K562 (cell line): ENCODE measurements at regions not wholly inside any gene's neighbourhood (a gene's known extent, or its start where the extent isn't known, plus 50 kb on each side); places are given as distances from the start of the nearest gene placed in this dataset.

Experiments
- ATAC-seq: fragments of 200-7000 bp; cut with Tn5 transposase; 3 replicates; pipeline ENCODE4 v1.9.1; 2020; ENCODE audit warnings: moderate library complexity
- BruUV-seq: library from RNA; stranded (reverse); fragments of 400-500 nt; replicated peaks from 2 replicates; lab custom pipeline; 2021; lab: Mats Ljungman, UMichigan
- CTCF ChIA-PET: fragments of 300-600 bp; formaldehyde crosslinking; extraction: SDS; loops from one replicate; lab custom pipeline; 2021; ENCODE audit warnings: low intra/inter-chr PET ratio; lab: Yijun Ruan, JAX
- POLR2A ChIA-PET: fragments of 300-600, 350-650 bp; sonication (Branson Sonifier 250); formaldehyde crosslinking; extraction: SDS; loops from one replicate; lab custom pipeline; 2021; ENCODE audit warnings: antibody characterized with exemption, inconsistent platforms; lab: Yijun Ruan, JAX
- DNase-seq, 4 experiments: peaks; one replicate each; pipeline versions ENCODE4 v3.0.0 to v3.0.0-alpha.2; 2011 to 2018; ENCODE audit warnings: low spot score in 3 of 4, mixed read lengths in 3 of 4; ENCODE audit errors: extremely low read depth in 1 of 4
- FAIRE-seq: peaks from 2 replicates; lab custom pipeline; 2011; peaks lifted over from hg19 to GRCh38; lab: Jason Lieb, UNC
- H2AFZ ChIP-seq: 2 replicates; pipeline ENCODE4 v1.6.0; 2011; ENCODE audit warnings: low read depth, low read length, control low read depth, inconsistent platforms
- H3K27ac ChIP-seq: fragments of 200-600 bp; 3 replicates; pipeline ENCODE4 v1.8.0; 2011; ENCODE audit warnings: low read depth, mild to moderate bottlenecking, control low read depth, inconsistent platforms, low read length, moderate library complexity, mixed read lengths; ENCODE audit errors: extremely low read depth
- H3K27me3 ChIP-seq, 2 experiments: fragments of 300-600 bp in 1 of 2; 2 replicates in 1 of 2; 3 replicates in 1 of 2; pipeline versions ENCODE4 v1.6.0 to v1.8.0; 2011; ENCODE audit warnings: inconsistent platforms in 2 of 2, low read length in 2 of 2, mild to moderate bottlenecking in 1 of 2, mixed read lengths in 1 of 2, moderate library complexity in 1 of 2; ENCODE audit not compliant: control insufficient read depth in 2 of 2, insufficient read depth in 2 of 2
- H3K36me3 ChIP-seq: fragments of 300-600 bp; 3 replicates; pipeline ENCODE4 v1.8.0; 2011; ENCODE audit warnings: mild to moderate bottlenecking, low read length, inconsistent platforms; ENCODE audit not compliant: control insufficient read depth, insufficient read depth
- H3K4me1 ChIP-seq, 2 experiments: fragments of 200-600 bp in 1 of 2; replicated peaks in 1 of 2; 2 replicates in 1 of 2; 3 replicates in 1 of 2; pipeline versions ENCODE4 v1.5.1 to v1.8.0; 2011; ENCODE audit warnings: inconsistent platforms in 2 of 2, low read length in 2 of 2, mild to moderate bottlenecking in 1 of 2, mixed read lengths in 1 of 2, moderate library complexity in 1 of 2; ENCODE audit not compliant: control insufficient read depth in 2 of 2, insufficient read depth in 2 of 2
- H3K4me2 ChIP-seq: 2 replicates; pipeline ENCODE4 v1.6.1; 2011; ENCODE audit warnings: low read length, control low read depth, inconsistent platforms, mixed read lengths; ENCODE audit not compliant: insufficient read depth
- H3K4me3 ChIP-seq: fragments of 200-600 bp; sonication (generic), shearing (Covaris generic); 2 replicates; pipeline ENCODE4 v1.5.1; 2016; ENCODE audit warnings: control low read depth, inconsistent platforms
- H3K79me2 ChIP-seq: fragments of 200-600 bp; 3 replicates; pipeline ENCODE4 v1.8.0; 2011; ENCODE audit warnings: low read length, inconsistent platforms; ENCODE audit not compliant: control insufficient read depth, insufficient read depth
- H3K9ac ChIP-seq, 2 experiments: 2 replicates each; pipeline versions ENCODE4 v1.6.0 to v1.6.1; 2011; ENCODE audit warnings: low read depth in 2 of 2, low read length in 2 of 2, control low read depth in 1 of 2, inconsistent platforms in 1 of 2, mild to moderate bottlenecking in 1 of 2, mixed read lengths in 1 of 2; ENCODE audit not compliant: insufficient read depth in 1 of 2
- H3K9me1 ChIP-seq: one replicate; pipeline ENCODE4 v1.6.0; 2011; ENCODE audit warnings: inconsistent platforms, mild to moderate bottlenecking, low read length, moderate library complexity; ENCODE audit not compliant: control insufficient read depth, insufficient read depth
- H3K9me3 ChIP-seq: replicated peaks from 2 replicates; pipeline ENCODE4 v1.5.1; 2011; ENCODE audit warnings: low read depth, low read length, inconsistent platforms; ENCODE audit not compliant: control insufficient read depth, insufficient read depth
- H4K20me1 ChIP-seq: replicated peaks from 2 replicates; pipeline ENCODE4 v1.6.1; 2011; ENCODE audit warnings: low read length, inconsistent platforms, mixed read lengths; ENCODE audit not compliant: control insufficient read depth, insufficient read depth
- ETV5 ChIP-seq: sonication (generic); formaldehyde crosslinking; IDR thresholded peaks from 2 replicates; pipeline ENCODE4 v1.4.0; 2020; ENCODE audit warnings: low read depth, mild to moderate bottlenecking, missing genetic modification reagents
- FOXM1 ChIP-seq, 2 experiments: fragments of 450-650 bp in 1 of 2; sonication (generic) in 1 of 2; formaldehyde crosslinking in 1 of 2; IDR thresholded peaks; 2 replicates each; pipeline versions ENCODE4 v1.6.1 to v1.9.0; 2017 to 2022; ENCODE audit warnings: low read depth in 2 of 2, mild to moderate bottlenecking in 2 of 2, missing genetic modification reagents in 1 of 2, moderate library complexity in 1 of 2
- NFYB ChIP-seq: IDR thresholded peaks from 2 replicates; pipeline ENCODE4 v1.6.1; 2011; ENCODE audit warnings: mild to moderate bottlenecking, moderate library complexity; ENCODE audit not compliant: insufficient read length; ENCODE audit errors: extremely low read depth
- POLR3G ChIP-seq: IDR thresholded peaks from 2 replicates; pipeline ENCODE4 v1.6.1; 2011; ENCODE audit not compliant: insufficient read length, insufficient replicate concordance; ENCODE audit errors: extremely low read depth
- PTBP1 ChIP-seq: fragments of 200-400 bp; formaldehyde crosslinking; IDR thresholded peaks from 2 replicates; pipeline ENCODE4 v1.6.1; 2017; ENCODE audit warnings: low read depth, low read length
- TAL1 ChIP-seq: fragments of 450-650 bp; IDR thresholded peaks from 2 replicates; pipeline ENCODE4 v1.6.1; 2016; ENCODE audit warnings: mild to moderate bottlenecking
- ZNF274 ChIP-seq: IDR thresholded peaks from 2 replicates; pipeline ENCODE4 v1.6.1; 2011; ENCODE audit warnings: low read depth, mild to moderate bottlenecking, low read length, moderate library complexity, borderline replicate concordance
- ZNF584 ChIP-seq: fragments of 200-800 bp; sonication (Bioruptor generic); IDR thresholded peaks from 2 replicates; pipeline ENCODE4 v1.6.1; 2016; ENCODE audit warnings: low read depth, mild to moderate bottlenecking, missing genetic modification characterization, missing compliant biosample characterization
- WGBS: fragments of 100-300 bp; shearing (Covaris generic); methylation state at CpG from one replicate; pipeline ENCODE4 v1.1.6; 2016; ENCODE audit warnings: low coverage, mixed read lengths; ENCODE audit not compliant: insufficient coverage; ENCODE audit errors: missing lambda C conversion rate; 5-methylcytosine and 5-hydroxymethylcytosine counted together
- in situ Hi-C: fragments of 300-500 bp; cut with MboI; formaldehyde crosslinking; loops from 4 replicates; pipeline ENCODE4 v1.15.0; 2018; ENCODE audit warnings: inconsistent platforms, mixed read lengths
- intact Hi-C: fragments of 100-400 bp; cut with micrococcal nuclease; formaldehyde crosslinking; loops from 2 replicates; pipeline ENCODE4 v1.14.2; 2022
- TF ChIP-seq, protein P1 (sequence below): fragments of 250-450 bp; sonication (Bioruptor Pico); IDR thresholded peaks from 2 replicates; pipeline ENCODE4 v1.4.0; 2020
- TF ChIP-seq, protein P2 (sequence below): sonication (generic); formaldehyde crosslinking; IDR thresholded peaks from 2 replicates; pipeline ENCODE4 v1.5.0; 2020; ENCODE audit warnings: missing genetic modification reagents

DNA sequence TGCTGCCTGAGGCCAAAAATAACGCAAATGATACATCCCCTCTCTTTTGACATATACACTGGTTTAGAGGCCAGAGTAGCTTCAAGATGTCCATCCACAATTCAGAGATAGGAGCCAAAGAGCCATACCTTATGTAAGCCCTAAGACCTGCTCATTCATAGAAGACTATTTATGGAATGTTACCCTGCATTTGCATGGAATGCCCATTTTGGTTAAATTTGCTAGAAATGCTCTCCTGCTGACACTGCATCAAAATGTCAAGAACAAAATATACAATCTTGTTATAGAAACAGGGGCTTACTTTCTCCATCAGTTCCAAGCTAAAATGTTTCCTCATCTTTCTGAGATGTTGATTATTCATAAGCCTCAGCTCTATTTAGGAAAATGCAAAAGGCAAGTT lies 183.3 kb upstream of the CDKN3 start (continued):
- TF ChIP-seq, protein P1, sequence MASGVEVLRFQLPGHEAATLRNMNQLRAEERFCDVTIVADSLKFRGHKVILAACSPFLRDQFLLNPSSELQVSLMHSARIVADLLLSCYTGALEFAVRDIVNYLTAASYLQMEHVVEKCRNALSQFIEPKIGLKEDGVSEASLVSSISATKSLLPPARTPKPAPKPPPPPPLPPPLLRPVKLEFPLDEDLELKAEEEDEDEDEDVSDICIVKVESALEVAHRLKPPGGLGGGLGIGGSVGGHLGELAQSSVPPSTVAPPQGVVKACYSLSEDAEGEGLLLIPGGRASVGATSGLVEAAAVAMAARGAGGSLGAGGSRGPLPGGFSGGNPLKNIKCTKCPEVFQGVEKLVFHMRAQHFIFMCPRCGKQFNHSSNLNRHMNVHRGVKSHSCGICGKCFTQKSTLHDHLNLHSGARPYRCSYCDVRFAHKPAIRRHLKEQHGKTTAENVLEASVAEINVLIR (CRISPR knock-in tag), result no peak
- no peak for TF ChIP-seq FOXM1 (IDR thresholded peaks at IDR 0.05; ENCODE audit: low read depth)
- no peak for TF ChIP-seq FOXM1 (CRISPR knock-in tag; IDR thresholded peaks at IDR 0.05; ENCODE audit: low read depth)
- TF ChIP-seq POLR3G, result no peak

DNA sequence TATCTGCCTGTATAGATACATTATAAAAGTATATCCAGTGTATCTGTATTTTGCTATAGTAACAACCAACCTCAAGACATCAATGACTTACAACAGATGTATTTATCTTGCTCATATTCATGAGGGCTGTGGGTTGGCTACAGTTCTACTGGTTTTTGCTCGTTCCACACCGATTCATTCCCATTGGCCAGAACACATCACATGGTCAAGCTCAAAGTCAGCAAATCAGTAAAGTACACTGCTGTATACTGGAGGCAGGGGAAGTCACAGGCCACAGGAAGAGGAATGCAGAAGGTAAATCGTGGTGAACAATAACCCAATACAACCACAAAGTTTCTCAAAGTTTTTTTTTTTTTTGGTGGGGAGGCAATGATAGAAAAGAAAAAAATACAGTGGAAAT lies 180.0 kb upstream of the CDKN3 start:
- intact Hi-C loops, result no loop called here
- FAIRE-seq, result no peak

More for the DNA sequence above, 180.0 kb upstream of the CDKN3 start:
- H3K36me3 ChIP-seq, result no peaks in the 10 kb centered on the region
- ATAC-seq (no peak), DNase-seq (no peak)
- H3K27ac ChIP-seq, result no peak overlapping the region
- no peaks in the 10 kb centered on the region for H3K9me1 ChIP-seq
- peaks cover 4 to 18% of the 10 kb centered on the region in 2 experiments; a peak in 3 of 5 replicates for H3K27me3 ChIP-seq
- no peak overlapping the region for H2AFZ ChIP-seq
- H3K9me3 ChIP-seq, result no peaks in the 10 kb centered on the region
- no peaks in the 10 kb centered on the region for H4K20me1 ChIP-seq
- POLR2A ChIA-PET, result no interaction called here
- no peak overlapping the region for H3K4me2 ChIP-seq
- no peaks in the 10 kb centered on the region for H3K4me1 ChIP-seq
- CTCF ChIA-PET, result no interaction called here
- WGBS, result 6% methylated on average over 3 of the region's 3 CpGs
- H3K79me2 ChIP-seq, result no peaks in the 10 kb centered on the region
- no TSS peak for BruUV-seq
- TF ChIP-seq ETV5 (CRISPR knock-in tag), result no peak
- TF ChIP-seq TAL1, result no peak
- peak; percentile 52 for TF ChIP-seq NFYB
- no peak for TF ChIP-seq PTBP1
- TF ChIP-seq ZNF584, result no peak
- TF ChIP-seq, protein P2, sequence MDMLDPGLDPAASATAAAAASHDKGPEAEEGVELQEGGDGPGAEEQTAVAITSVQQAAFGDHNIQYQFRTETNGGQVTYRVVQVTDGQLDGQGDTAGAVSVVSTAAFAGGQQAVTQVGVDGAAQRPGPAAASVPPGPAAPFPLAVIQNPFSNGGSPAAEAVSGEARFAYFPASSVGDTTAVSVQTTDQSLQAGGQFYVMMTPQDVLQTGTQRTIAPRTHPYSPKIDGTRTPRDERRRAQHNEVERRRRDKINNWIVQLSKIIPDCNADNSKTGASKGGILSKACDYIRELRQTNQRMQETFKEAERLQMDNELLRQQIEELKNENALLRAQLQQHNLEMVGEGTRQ (CRISPR knock-in tag), result peak; percentile 21; the same call in 1 of the 2 replicates
- TF ChIP-seq ZNF274, result no peak
- in situ Hi-C loops, result no loop called here
- H3K9ac ChIP-seq, result no peak overlapping the region
- no peak overlapping the region for H3K4me3 ChIP-seq
